HG03354 (cell line): ENCODE measurements at regions not wholly inside any gene's neighbourhood (a gene's known extent, or its start where the extent isn't known, plus 50 kb on each side); places are given as distances from the start of the nearest gene placed in this dataset.
"Not testable (repeated sequence)": the region's sequence is repeated elsewhere in the genome, so short reads cannot be mapped to it uniquely, and the experiment has no call there.

ENCODE experiments used
- ATAC-seq: cut with Tn5 transposase; IDR thresholded peaks from one replicate; pipeline ENCODE4 v1.9.1; 2021; ENCODE audit warnings: mild to moderate bottlenecking; ENCODE audit not compliant: unreplicated experiment, poor library complexity, severe bottlenecking

DNA sequence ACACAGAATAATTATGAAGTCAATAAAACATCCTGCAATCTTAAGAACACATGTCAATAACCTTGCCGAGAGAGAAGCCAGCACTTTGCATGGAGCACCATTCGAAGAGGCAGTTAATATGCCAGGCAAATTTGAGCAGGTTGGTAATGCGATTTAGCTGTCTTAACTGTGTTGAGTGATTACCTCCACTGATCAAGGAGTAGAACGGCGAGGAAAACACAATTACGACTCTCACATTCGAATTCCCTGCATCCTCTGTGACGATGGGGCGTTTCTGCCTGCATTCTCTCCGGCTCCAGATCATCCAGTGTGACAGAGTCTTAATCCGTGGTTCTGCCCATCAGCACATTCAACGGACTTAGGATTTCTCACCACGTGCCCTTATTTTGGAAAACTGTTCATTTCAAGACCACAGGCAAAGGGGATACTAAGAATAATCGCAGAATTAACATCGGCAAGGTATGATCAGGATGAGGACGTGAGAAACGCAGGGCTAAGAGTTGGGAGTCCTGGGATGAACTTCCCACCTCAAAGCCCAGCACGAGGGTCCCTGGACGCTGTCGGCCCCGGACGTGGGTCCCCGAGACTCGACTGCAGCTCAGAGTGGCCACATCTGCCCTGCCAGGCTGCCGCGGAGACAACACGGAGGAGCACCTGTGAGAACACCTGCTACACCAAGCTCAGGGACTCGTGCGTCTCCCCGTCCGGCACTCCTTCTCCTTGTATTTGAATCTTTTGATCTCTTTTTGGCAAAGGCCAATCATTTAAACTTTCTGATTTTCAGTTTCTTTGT, 499.2 kb upstream of the SALL3 start:
- no peak for ATAC-seq

- ATAC-seq: no peak
Observed at GRCh38 chr18:78482378-78482777, 497.2 kb upstream of the SALL3 start.

DNA sequence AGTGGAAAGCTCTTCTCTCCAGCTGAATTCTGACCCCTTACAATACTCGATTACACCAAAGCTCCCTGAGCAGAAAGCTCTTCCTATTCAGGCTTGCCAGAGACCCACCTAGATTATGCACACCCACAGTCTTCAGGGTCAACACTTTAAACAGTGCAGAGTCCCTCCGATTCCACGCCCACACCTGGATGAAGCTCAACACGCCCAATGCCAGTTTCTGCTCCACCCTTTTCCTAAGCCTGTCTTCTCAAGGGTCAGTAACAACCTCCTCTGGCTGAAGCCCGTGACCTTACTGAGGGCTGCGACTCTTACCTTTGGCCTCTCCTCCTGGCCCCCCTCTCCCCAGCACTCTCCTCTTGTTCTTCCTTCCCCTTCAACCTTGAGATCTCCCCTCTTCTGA, 492.0 kb upstream of the SALL3 start:
- no peak for ATAC-seq

DNA sequence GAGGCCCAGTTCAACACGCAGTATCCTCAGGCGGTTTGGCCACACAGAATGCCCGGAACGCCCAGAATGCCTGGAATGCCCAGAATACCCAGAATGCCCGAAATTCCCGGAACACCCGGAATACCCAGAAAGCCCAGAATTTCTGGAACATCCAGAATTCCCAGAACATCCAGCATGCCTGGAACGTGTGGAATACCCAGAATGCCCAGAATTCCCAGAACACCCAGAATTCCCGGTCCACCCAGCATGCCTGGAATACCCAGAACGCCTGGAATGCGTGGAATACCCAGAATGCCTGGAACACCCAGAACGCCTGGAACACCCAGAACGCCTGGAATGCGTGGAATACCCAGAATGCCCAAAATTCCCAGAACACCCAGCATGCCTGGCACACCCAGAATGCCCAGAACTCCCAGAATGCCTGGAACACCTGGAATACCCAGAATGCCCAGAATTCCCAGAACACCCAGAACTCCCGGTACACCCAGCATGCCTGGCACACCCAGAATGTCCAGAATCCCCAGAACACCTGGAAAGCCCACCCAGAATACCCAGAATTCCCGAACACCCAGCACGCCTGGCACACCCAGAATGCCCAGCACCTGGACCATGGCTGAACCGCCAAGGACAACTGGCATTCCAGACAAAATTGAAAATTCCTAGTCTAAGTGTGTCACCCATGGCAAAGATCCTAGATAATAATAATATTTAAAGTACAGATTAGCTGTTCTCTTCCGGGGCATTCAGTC, 487.4 kb upstream of the SALL3 start:
- ATAC-seq: no peak

DNA sequence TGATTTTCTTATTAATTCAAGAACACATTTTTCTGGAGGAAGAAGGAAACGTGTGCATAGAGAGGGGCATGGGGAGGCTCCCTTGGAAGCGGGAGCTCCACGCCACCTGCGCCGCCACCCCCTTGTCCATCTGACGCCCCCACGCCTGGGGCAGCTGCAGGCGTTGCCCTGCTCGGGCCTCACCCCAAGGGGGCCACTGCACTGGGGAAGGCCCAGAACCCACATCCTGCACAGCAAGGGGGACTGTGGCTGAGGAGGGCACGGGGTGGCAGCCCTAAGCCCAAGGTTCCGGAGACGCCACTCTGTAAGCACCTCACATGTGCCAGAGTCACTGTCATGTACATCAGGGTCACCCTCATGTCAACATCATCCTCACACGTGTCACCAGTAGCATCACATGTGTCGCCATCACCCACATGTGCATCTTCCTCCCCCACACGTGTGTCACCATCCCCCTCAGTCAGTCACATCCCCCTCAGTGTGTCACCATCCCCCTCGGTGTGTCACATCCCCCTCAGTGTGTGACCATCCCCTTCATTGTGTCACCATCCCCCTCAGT, 486.7 kb upstream of the SALL3 start:
- ATAC-seq: no peak

GRCh38 chr18:78493490-78493889, 486.1 kb upstream of the SALL3 start:
- not testable (repeated sequence) for ATAC-seq

- no peak for ATAC-seq
Observed at GRCh38 chr18:78494204-78495085, 485.2 kb upstream of the SALL3 start.

- no peak for ATAC-seq
Observed at GRCh38 chr18:78495550-78495949, 484.1 kb upstream of the SALL3 start.

DNA sequence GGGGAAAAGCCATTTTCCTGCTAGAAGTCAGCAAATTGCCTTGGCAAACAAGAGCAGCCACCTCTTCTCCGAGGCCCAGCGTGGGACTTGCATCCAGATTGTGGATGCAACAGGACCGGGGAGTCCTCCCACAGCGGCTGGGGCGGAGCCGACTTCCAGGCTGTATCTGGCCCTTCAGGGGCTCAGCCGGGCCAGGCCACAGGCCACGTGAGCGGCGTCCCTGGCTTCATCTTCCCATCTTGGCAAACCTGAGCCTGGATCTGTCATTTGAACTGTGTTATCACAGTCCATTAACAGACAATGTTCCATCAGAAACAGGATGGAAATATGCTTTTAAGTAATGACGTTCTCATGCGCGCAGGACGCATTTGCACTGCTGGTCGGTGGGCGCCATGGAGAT, 483.5 kb upstream of the SALL3 start:
- no peak for ATAC-seq

DNA sequence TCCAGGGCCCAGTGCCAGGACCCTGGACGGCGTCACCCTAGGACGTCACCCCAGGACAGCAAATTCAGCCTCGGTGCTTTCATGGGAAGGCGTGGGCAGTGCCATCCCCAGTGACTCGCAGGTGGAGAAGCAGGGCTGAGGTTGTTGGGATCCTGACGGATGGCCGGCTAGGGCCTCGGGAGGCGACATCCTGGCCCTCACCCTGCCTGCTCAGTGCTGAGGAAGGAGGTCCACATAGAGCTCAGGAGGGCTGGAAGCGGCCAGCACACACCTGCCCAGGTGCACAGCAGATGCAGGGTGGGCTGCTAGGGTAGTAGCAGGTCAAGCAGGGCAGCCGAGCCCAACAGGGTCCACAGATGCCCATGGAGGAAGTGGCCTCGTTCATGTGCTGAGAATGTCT, 482.0 kb upstream of the SALL3 start:
- ATAC-seq: no peak

DNA sequence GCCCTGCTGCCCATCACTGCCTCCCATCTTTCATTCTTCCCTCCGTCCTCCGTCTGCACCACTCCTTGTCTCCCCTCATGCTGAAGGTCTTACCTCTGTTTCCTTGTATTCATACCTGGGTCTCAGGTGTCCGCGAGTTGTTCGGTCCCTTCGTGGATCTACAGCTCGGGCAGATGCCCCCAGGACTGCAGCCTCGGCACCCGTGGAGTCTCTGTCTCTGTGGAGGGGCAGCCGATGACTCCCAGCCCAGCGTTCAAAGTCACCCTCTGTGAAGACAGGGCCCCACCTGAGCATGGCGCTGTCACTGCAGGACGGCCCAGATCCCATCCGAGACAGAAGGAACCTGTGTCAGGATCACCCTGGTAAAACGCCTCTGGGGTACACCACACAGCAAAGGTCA, 480.0 kb upstream of the SALL3 start:
- ATAC-seq: no peak

DNA sequence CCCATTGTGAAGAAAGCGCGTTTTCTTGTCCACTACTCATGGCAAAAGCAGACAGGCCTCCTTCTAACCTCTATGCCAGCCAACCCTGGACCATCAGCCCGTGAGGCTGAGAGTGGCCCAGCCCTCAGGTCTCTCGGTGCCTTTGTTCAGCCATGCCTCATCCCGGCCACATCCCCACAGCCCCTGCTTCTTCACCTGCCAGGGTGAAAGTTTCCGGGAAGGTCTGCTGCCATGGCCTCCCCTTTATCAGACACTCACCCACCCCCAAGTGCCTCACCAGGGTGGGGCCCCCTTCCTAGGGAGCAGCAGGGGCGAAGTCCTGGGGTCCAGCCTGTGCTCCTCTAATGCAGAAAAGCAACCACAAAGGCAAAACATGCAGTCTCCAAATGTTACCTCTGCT, 478.4 kb upstream of the SALL3 start:
- no peak for ATAC-seq

GRCh38 chr18:78503129-78503528, 476.5 kb upstream of the SALL3 start:
- ATAC-seq: no peak

GRCh38 chr18:78505851-78506461, 473.7 kb upstream of the SALL3 start:
- no peak for ATAC-seq

DNA sequence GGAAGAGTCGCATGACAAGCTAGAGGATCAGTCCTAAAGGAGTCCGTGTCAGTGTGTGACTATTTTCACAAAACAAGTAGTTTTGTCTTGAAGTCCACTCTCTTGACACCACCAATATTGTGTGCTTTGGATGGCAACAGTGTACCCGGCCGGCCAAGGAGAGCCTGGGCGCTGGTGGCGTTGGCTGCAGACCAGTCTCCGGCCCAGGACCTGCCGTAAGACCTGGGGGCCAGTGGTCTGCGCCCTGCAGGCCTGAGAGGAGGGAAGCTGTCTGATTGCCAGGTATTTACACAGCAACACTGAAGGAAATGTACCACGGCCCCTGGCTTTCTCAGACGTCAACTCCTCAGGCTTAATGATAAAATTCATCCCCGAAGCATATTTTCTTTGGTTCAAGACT, 472.4 kb upstream of the SALL3 start:
- no peak for ATAC-seq

DNA sequence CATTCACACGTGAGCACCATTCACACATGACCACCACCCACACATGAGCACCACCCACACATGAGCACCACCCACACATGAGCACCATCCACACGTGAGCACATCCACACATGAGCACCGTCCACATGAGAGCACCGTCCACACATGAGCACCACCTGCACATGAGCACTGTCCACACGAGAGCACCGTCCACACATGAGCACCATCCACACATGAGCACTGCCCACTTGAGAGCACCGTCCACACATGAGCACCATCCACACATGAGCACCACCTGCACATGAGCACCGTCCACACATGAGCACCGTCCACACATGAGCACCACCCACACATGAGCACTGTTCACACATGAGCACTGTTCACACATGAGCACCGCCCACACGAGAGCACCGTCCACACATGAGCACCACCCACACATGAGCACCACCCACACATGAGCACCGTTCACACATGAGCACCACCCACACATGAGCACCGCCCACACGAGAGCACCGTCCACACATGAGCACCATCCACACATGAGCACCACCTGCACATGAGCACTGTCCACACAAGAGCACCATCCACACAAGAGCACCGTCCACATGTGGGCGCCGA, 471.3 kb upstream of the SALL3 start:
- ATAC-seq: not testable (repeated sequence)

DNA sequence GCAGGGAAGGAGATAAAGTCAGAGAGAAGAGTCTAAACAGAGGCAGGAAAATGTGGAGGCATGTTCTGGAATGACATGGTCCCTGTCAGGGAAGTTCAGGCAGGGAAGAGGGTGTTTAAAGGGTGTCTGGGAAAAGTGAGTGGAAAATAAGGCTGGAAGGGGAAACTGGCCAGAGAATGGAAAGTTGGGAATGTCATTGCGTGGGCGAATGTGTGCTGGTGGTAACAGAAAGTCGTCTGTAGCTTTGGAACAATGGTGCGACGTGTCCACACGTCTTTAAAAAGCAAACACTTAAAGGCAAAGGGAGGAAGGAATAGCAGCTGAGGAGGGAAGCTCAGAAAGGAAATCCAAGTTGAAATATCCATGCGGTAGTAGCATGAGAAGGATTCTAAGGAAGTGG, 469.5 kb upstream of the SALL3 start:
- ATAC-seq: no peak

DNA sequence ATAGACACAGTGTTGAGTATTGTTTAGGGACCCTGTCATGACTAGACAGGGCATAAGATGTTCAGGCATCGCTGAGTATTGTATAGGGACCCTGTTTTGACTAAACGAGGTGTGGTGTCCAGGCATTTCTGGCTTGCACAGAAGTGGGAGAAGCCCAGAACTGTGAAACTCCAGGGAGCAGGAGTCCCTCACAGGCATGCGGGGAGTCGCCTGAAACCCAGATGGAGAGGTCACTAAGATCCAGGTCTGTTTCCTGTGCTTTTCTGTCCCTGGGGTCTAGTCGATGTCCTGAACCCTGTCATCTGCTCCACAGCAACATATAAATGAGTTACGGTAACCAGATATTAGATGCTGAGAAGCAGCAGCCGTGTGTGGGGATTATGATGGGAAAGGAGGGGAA, 469.0 kb upstream of the SALL3 start:
- no peak for ATAC-seq
